ENCODE measurements at regions not wholly inside any gene's neighbourhood (a gene's known extent, or its start where the extent isn't known, plus 50 kb on each side); places are given as distances from the start of the nearest gene placed in this dataset.

- DNase-seq (ENCODE audit: low spot score), result no peak
Observed at GRCh38 chr5:59959330-59959729, 65.8 kb upstream of the PDE4D start.

GRCh38 chr5:59956130-59956783, 62.7 kb upstream of the PDE4D start:
- DNase-seq (ENCODE audit: low spot score), result no peak

- no peak for DNase-seq (ENCODE audit: low spot score)
Observed at GRCh38 chr5:59955241-59955640, 61.7 kb upstream of the PDE4D start.

DNA sequence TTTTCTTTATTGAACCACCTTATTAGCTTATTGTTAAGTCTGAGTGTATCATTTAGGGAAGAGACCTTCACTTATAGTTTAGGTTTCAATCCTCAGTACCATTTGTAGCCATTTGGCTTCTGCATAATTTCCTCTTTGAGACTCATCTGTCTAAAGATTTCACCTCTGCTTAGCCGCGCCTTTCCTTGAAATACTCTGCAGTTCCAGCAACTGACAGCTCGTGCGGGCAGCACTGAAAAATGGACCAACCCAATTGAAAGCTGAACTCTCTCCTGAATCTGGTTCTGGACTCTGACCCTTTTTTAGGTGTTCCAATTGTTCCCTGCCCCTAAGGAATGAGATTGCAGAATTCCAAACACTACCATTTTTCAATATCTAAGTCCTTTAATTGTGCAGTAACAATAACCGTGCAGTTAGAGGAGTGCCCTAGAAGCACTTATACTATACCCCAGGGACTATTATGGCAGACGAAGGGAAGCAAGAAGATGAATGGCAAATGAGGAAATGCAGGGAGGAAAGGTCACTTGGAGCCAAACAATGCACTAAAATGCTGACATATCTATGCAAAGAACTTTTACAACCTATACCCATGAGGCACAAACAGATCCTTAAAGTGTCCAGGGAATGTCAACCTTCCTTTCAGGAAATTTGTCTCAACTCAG, 50.1 kb upstream of the PDE4D start:
- no peak for DNase-seq (ENCODE audit: low spot score)

Small RNA genes lying in the stretch of these regions (small RNA-seq; reads per million reads assigned to genes)
- gene RNU6-806P, result 0.05 to 0.09 reads per million in 2 experiments
